Lower lobe of right lung (tissue), 2 donors: ENCODE measurements at regions not wholly inside any gene's neighbourhood (a gene's known extent, or its start where the extent isn't known, plus 50 kb on each side); places are given as distances from the start of the nearest gene placed in this dataset.

Experiments
- ATAC-seq, 2 donors: fragments of 200-7000 bp; cut with Tn5 transposase; one replicate each; pipeline ENCODE4 v1.9.1; 2020 to 2022; ENCODE audit warnings: mild to moderate bottlenecking in 2 of 2, moderate library complexity in 2 of 2
- DNase-seq: peaks from one replicate; pipeline ENCODE4 v3.0.0-alpha.2; 2020
- H3K27ac ChIP-seq: fragments of 200-600 bp; one replicate; pipeline ENCODE4 v1.8.0; 2022
- H3K27me3 ChIP-seq: fragments of 200-600 bp; one replicate; pipeline ENCODE4 v1.8.0; 2022; ENCODE audit warnings: low read depth
- H3K36me3 ChIP-seq: fragments of 200-600 bp; one replicate; pipeline ENCODE4 v1.8.0; 2022; ENCODE audit warnings: mild to moderate bottlenecking
- H3K4me1 ChIP-seq: fragments of 200-600 bp; one replicate; pipeline ENCODE4 v1.8.0; 2022
- H3K4me3 ChIP-seq: fragments of 200-600 bp; one replicate; pipeline ENCODE4 v1.8.0; 2022; ENCODE audit warnings: mild to moderate bottlenecking
- H3K9me3 ChIP-seq: fragments of 200-600 bp; one replicate; pipeline ENCODE4 v1.8.0; 2022
- CTCF ChIP-seq: fragments of 200-600 bp; IDR thresholded peaks from one replicate; pipeline ENCODE4 v1.8.0; 2022; ENCODE audit warnings: antibody characterized with exemption, mild to moderate bottlenecking
- intact Hi-C: fragments of 100-400 bp; cut with DNase I; formaldehyde crosslinking; loops from one replicate; pipeline ENCODE4 v1.11.0; 2022
- donor health status: DM: no; HTN: yes; CAD: no; lungs with severe emphysema.

DNA sequence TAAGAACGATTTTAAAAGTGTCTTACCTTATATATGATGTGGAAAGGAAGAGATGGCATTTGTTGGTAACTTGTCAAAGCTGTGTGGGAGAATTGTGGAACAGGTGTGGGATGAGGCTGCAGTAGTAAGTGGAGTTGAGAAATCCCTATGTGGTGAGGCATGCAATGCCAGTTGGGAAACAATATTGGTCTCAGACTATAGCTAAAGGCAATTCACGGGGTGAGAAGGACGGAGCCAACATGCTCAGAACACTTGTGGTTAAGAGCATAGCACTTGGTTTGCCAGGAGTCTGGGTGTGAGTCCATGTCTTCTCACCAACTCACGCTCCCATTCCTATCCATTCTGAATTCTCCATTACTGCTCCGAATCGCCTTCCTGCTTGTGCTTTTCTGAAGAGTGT, 615.6 kb upstream of the ADAMTS9 start:
- no peak for TF ChIP-seq CTCF
- intact Hi-C loops, result no loop called here
- ATAC-seq, result no peak
- Histone ChIP-seq H3K4me1 (no peaks in the 10 kb centered on the region), H3K4me3 (no peak overlapping the region), H3K27ac (no peak overlapping the region), H3K9me3 (no peaks in the 10 kb centered on the region), H3K27me3 (no peaks in the 10 kb centered on the region), H3K36me3 (no peaks in the 10 kb centered on the region)
- no peak for DNase-seq

DNA sequence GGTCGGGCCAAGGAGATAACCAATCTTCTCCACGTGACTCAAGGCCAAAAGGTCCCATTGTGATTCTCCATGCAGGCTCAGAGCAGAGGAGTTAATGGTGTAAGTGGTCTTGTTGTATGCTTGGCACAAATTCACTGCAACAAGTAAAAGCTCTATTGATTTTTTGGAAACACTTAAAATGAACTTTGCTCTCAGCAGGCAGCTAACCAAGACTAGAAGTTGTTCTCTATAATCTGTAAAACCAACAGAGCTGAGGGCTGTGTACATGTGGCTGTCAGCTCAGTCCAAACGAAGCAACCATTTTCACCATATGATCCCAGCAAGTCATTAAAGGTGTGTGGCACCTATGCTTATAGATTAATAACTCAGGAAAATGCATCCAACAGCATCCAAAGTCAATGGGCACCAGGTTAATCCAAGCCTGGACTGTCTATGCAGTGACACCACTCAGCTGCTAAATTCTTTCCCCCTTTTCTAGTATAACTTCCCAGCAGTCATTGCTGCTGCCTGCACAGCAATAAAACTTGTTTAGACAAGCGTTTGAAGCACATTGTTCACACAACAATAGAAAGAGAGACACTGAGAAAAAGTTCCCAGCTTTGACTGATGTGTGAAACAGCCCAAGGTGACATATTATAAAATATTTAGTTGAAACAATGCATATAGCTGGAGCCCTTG, 603.8 kb upstream of the ADAMTS9 start:
- Histone ChIP-seq H3K27ac (no peak overlapping the region), H3K9me3 (no peaks in the 10 kb centered on the region), H3K4me3 (no peak overlapping the region), H3K4me1 (no peaks in the 10 kb centered on the region), H3K36me3 (no peaks in the 10 kb centered on the region), H3K27me3 (no peaks in the 10 kb centered on the region)
- intact Hi-C loops, result no loop called here
- no peak for DNase-seq
- ATAC-seq, result no peak
- TF ChIP-seq CTCF, result no peak

DNA sequence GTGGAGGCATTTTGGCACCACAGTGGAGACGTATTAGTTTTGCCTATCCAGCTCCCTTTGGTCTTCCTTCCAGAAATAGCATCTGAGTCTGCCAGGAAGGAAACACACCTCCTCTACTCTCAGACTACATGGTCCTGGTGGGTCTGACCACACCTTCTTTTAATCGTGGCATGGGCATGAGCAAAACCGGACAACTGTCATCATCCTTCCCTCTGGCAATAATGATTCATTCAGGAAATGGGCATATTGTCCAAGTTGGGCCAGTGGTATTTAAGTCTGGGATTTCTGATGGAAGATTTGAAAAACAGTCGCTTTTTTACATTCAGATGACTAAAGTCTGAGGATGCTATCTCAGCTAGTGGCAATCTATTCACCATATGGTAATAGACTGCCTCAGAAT, 601.0 kb upstream of the ADAMTS9 start:
- DNase-seq, result no peak
- TF ChIP-seq CTCF, result no peak
- Histone ChIP-seq H3K4me1 (no peaks in the 10 kb centered on the region), H3K9me3 (no peaks in the 10 kb centered on the region), H3K36me3 (no peaks in the 10 kb centered on the region), H3K27me3 (no peaks in the 10 kb centered on the region), H3K4me3 (no peak overlapping the region), H3K27ac (no peak overlapping the region)
- ATAC-seq, result no peak
- intact Hi-C loops, result no loop called here

- DNase-seq (no peak), ATAC-seq (no peak)
- Histone ChIP-seq H3K36me3 (no peaks in the 10 kb centered on the region), H3K4me1 (no peaks in the 10 kb centered on the region), H3K9me3 (no peaks in the 10 kb centered on the region), H3K4me3 (no peak overlapping the region), H3K27ac (no peak overlapping the region), H3K27me3 (no peaks in the 10 kb centered on the region)
- intact Hi-C loops, result no loop called here
- TF ChIP-seq CTCF, result no peak
These were observed 598.2 kb upstream of the ADAMTS9 start for GRCh38 chr3:65285956-65286355.

- no peaks in the 10 kb centered on the region for H3K4me1 ChIP-seq
- H3K27me3 ChIP-seq, result no peaks in the 10 kb centered on the region
- ATAC-seq (no peak), DNase-seq (no peak)
- H3K9me3 ChIP-seq, result no peaks in the 10 kb centered on the region
- H3K4me3 ChIP-seq, result no peak overlapping the region
- H3K36me3 ChIP-seq, result no peaks in the 10 kb centered on the region
- no peak for TF ChIP-seq CTCF
- intact Hi-C loops, result no loop called here
- H3K27ac ChIP-seq, result no peak overlapping the region
These were observed 597.2 kb upstream of the ADAMTS9 start for GRCh38 chr3:65284961-65285360.
